Ovary (tissue), 3 donors: ENCODE measurements at regions not wholly inside any gene's neighbourhood (a gene's known extent, or its start where the extent isn't known, plus 50 kb on each side); places are given as distances from the start of the nearest gene placed in this dataset.

Experiments
- CTCF ChIP-seq, 3 donors: fragments of 450-650 bp in 2 of 3; fragments of 200-600 bp in 1 of 3; IDR thresholded peaks; one replicate each; pipeline versions ENCODE4 v1.5.1 to v1.8.0; 2016 to 2022; ENCODE audit warnings: antibody characterized with exemption in 3 of 3, mild to moderate bottlenecking in 1 of 3
- EP300 ChIP-seq: sonication (generic); formaldehyde crosslinking; IDR thresholded peaks from one replicate; pipeline ENCODE4 v1.6.1; 2017; ENCODE audit warnings: antibody characterized with exemption
- donor health status: DM: no; HTN: no; CAD: no.

GRCh38 chr2:185475914-185476313, 262.7 kb upstream of the FSIP2 start:
- no peak for TF ChIP-seq EP300
- no peak for TF ChIP-seq CTCF (IDR thresholded peaks at IDR 0.05)
